Suprapubic skin (tissue), 4 donors: ENCODE measurements at regions not wholly inside any gene's neighbourhood (a gene's known extent, or its start where the extent isn't known, plus 50 kb on each side); places are given as distances from the start of the nearest gene placed in this dataset.

Experiments
- POLR2A ChIP-seq, 2 donors: fragments of 450-650 bp; IDR thresholded peaks; one replicate each; pipeline ENCODE4 v1.6.1; 2017; ENCODE audit warnings: antibody characterized with exemption in 2 of 2, mild to moderate bottlenecking in 2 of 2, moderate library complexity in 2 of 2
- POLR2AphosphoS5 ChIP-seq, 3 donors: sonication (generic); formaldehyde crosslinking; IDR thresholded peaks; one replicate each; pipeline ENCODE4 v1.6.1; 2017; ENCODE audit warnings: antibody characterized with exemption in 3 of 3
- TF ChIP-seq, protein P1 (sequence below), 2 donors: fragments of 200-600 bp in 1 of 2; fragments of 450-650 bp in 1 of 2; sonication (generic) in 1 of 2; IDR thresholded peaks; one replicate each; pipeline ENCODE4 v1.5.1; 2016 to 2019; ENCODE audit warnings: antibody characterized with exemption in 2 of 2, mild to moderate bottlenecking in 1 of 2, moderate library complexity in 1 of 2

GRCh38 chr2:121134728-121135127 is 150.3 kb downstream of the TFCP2L1 start:
- TF ChIP-seq, protein P1, sequence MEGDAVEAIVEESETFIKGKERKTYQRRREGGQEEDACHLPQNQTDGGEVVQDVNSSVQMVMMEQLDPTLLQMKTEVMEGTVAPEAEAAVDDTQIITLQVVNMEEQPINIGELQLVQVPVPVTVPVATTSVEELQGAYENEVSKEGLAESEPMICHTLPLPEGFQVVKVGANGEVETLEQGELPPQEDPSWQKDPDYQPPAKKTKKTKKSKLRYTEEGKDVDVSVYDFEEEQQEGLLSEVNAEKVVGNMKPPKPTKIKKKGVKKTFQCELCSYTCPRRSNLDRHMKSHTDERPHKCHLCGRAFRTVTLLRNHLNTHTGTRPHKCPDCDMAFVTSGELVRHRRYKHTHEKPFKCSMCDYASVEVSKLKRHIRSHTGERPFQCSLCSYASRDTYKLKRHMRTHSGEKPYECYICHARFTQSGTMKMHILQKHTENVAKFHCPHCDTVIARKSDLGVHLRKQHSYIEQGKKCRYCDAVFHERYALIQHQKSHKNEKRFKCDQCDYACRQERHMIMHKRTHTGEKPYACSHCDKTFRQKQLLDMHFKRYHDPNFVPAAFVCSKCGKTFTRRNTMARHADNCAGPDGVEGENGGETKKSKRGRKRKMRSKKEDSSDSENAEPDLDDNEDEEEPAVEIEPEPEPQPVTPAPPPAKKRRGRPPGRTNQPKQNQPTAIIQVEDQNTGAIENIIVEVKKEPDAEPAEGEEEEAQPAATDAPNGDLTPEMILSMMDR (IDR thresholded peaks at IDR 0.05) = no peak
- no peak for TF ChIP-seq POLR2AphosphoS5 (IDR thresholded peaks at IDR 0.05)
- no peak for TF ChIP-seq POLR2A (IDR thresholded peaks at IDR 0.05)
